A673 (cell line): ENCODE measurements at regions not wholly inside any gene's neighbourhood (a gene's known extent, or its start where the extent isn't known, plus 50 kb on each side); places are given as distances from the start of the nearest gene placed in this dataset.

Source experiments
- EZH2 ChIP-seq: fragments of 200-600 bp; sonication (generic); IDR thresholded peaks from 2 replicates; pipeline ENCODE4 v1.6.1; 2017; ENCODE audit warnings: borderline replicate concordance, low read depth, mild to moderate bottlenecking, mixed read lengths, antibody characterized with exemption, low read length; ENCODE audit not compliant: poor library complexity, severe bottlenecking
- TF ChIP-seq, protein P1 (sequence below): fragments of 300-800, 200-600 bp; sonication (generic); conservative IDR thresholded peaks from 2 replicates; pipeline ENCODE4 v1.5.1; 2017; ENCODE audit warnings: low read depth, mild to moderate bottlenecking, antibody characterized with exemption, low read length, moderate library complexity, mixed read lengths

DNA sequence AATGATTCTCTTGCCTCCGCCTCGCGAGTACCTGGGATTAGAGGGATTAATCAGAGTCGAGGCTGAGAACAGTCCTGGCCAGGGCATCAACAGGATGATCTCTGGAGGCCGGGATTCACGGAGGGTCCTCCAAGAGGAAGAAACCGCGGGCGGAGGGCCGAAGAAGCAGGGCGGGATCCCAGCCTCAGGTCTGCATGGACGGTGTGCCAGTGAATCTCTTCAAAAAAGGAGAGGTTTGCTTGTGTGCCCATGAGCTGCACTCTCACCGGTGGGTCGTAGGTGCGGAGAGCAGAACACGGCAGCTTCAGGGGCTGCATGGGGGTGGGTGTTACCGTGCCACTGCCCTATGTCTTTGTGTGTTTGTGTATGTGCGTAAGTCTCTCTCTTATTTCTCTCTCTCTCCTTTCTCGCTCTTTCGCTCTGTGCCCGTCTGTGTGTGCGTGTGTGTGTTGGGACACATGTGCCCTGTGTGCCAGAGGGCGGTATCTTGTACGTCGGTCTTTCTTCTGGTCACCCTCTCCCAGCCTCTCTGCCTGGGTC lies 768.2 kb upstream of the ALG10B start:
- TF ChIP-seq, protein P1, sequence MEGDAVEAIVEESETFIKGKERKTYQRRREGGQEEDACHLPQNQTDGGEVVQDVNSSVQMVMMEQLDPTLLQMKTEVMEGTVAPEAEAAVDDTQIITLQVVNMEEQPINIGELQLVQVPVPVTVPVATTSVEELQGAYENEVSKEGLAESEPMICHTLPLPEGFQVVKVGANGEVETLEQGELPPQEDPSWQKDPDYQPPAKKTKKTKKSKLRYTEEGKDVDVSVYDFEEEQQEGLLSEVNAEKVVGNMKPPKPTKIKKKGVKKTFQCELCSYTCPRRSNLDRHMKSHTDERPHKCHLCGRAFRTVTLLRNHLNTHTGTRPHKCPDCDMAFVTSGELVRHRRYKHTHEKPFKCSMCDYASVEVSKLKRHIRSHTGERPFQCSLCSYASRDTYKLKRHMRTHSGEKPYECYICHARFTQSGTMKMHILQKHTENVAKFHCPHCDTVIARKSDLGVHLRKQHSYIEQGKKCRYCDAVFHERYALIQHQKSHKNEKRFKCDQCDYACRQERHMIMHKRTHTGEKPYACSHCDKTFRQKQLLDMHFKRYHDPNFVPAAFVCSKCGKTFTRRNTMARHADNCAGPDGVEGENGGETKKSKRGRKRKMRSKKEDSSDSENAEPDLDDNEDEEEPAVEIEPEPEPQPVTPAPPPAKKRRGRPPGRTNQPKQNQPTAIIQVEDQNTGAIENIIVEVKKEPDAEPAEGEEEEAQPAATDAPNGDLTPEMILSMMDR: no peak
- TF ChIP-seq EZH2: no peak
